Left ventricle myocardium inferior (tissue), 1 donor: ENCODE measurements at regions not wholly inside any gene's neighbourhood (a gene's known extent, or its start where the extent isn't known, plus 50 kb on each side); places are given as distances from the start of the nearest gene placed in this dataset.
"Not testable (repeated sequence)": the region's sequence is repeated elsewhere in the genome, so short reads cannot be mapped to it uniquely, and the experiment has no call there.

ENCODE experiments used
- DNase-seq: peaks from one replicate; pipeline ENCODE4 v3.0.0-alpha.2; 2020
- H3K27ac ChIP-seq: fragments of 200-600 bp; replicated peaks from 2 replicates; pipeline ENCODE4 v1.8.0; 2021
- H3K27me3 ChIP-seq: fragments of 200-600 bp; 2 replicates; pipeline ENCODE4 v1.8.0; 2021; ENCODE audit warnings: low read depth
- H3K36me3 ChIP-seq: fragments of 200-600 bp; 2 replicates; pipeline ENCODE4 v1.8.0; 2021
- H3K4me1 ChIP-seq: fragments of 200-600 bp; 2 replicates; pipeline ENCODE4 v1.8.0; 2021
- H3K4me3 ChIP-seq: fragments of 200-600 bp; 2 replicates; pipeline ENCODE4 v1.8.0; 2021; ENCODE audit warnings: mild to moderate bottlenecking, moderate library complexity
- H3K9me3 ChIP-seq: fragments of 200-600 bp; replicated peaks from 2 replicates; pipeline ENCODE4 v1.8.0; 2021
- CTCF ChIP-seq: fragments of 200-600 bp; IDR thresholded peaks from 2 replicates; pipeline ENCODE4 v1.8.0; 2021; ENCODE audit warnings: antibody characterized with exemption, mild to moderate bottlenecking, borderline replicate concordance
- intact Hi-C: fragments of 100-400 bp; cut with micrococcal nuclease; formaldehyde crosslinking; loops from one replicate; pipeline ENCODE4 v1.11.0; 2022
- donor health status: DM: no; HTN: yes; CAD: no; lungs with severe emphysema.

DNA sequence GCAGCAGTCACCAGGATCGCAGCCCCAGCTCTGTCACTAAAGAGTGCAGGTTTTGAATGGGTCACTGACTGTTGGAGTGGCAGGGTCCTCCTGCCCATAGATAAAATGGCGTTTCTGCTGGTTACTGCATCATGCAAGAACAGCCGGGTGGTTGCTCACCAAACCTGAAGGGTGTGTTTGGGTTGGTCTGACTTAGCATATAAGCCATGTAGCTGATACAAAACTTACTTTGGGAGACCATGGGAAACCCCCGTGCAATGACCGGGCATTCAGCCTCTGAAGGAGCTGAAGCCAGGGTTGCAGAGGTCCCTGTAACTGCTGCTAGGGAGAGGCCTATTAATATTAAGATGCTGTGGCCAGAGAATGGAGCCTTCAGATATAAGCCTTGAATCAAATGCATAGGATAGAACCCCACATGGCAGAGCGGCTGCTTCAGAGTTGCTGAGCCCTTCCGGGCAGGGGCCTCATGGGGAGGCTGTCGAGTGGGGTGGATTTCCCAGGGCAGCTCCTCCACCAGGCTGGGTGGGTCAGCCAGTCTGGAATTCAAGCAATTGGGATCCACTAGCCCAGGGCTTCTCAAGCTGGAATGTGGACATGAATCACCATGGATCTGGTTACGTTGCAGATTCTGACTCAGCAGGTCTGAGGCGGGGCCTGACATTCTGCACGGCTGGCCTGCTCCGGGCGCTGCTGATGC, 70.9 kb upstream of the CTBP2 start:
- TF ChIP-seq CTCF, result no peak
- Histone ChIP-seq H3K36me3 (no peaks in the 10 kb centered on the region), H3K4me1 (no peaks in the 10 kb centered on the region), H3K27ac (no peak overlapping the region), H3K4me3 (no peak overlapping the region), H3K9me3 (no peaks in the 10 kb centered on the region), H3K27me3 (peaks cover 28% of the 10 kb centered on the region)
- intact Hi-C loops, result no loop called here
- DNase-seq, result no peak

- Histone ChIP-seq H3K27me3 (peaks cover 18% of the 10 kb centered on the region), H3K36me3 (no peaks in the 10 kb centered on the region), H3K9me3 (no peaks in the 10 kb centered on the region), H3K4me1 (no peaks in the 10 kb centered on the region), H3K27ac (no peak overlapping the region), H3K4me3 (no peak overlapping the region)
- DNase-seq, result no peak
- intact Hi-C loops, result no loop called here
- TF ChIP-seq CTCF, result no peak
Measured at GRCh38 chr10:125230251-125230650, 69.9 kb upstream of the CTBP2 start.

GRCh38 chr10:125228245-125228940, 68.0 kb upstream of the CTBP2 start:
- peaks cover 19% of the 10 kb centered on the region for H3K27me3 ChIP-seq
- H3K36me3 ChIP-seq, H3K27ac ChIP-seq, intact Hi-C loops, H3K9me3 ChIP-seq, H3K4me3 ChIP-seq, DNase-seq, H3K4me1 ChIP-seq: not testable (repeated sequence)

DNA sequence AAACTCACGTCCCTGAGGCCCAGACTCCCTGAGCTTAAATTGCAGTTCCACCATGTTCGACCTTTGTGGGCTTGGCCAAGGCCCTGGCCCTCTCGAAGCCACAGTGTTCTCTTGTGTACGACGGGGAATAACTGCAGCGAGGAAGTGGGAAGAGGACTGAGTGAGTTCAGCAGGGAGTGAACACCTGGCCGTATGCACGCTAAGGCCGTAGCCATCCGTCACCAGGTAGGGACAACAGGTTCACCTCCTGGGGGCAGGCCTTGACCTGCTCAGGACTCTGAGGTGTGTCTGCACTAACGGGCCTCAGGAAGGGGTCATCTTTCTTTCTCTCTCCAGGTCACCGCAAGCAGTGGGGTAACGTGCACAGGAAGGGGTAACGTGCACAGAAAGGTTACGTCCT, 67.2 kb upstream of the CTBP2 start:
- no peak overlapping the region for H3K4me3 ChIP-seq
- H3K36me3 ChIP-seq, result no peaks in the 10 kb centered on the region
- no peaks in the 10 kb centered on the region for H3K4me1 ChIP-seq
- no peaks in the 10 kb centered on the region for H3K9me3 ChIP-seq
- no peak overlapping the region for H3K27ac ChIP-seq
- intact Hi-C loops, result no loop called here
- DNase-seq, result no peak
- no peak for TF ChIP-seq CTCF
- H3K27me3 ChIP-seq, result peaks cover 26% of the 10 kb centered on the region

GRCh38 chr10:125226823-125227222, 66.5 kb upstream of the CTBP2 start:
- peaks cover 28% of the 10 kb centered on the region for H3K27me3 ChIP-seq
- no peaks in the 10 kb centered on the region for H3K36me3 ChIP-seq
- no peaks in the 10 kb centered on the region for H3K9me3 ChIP-seq
- no peak overlapping the region for H3K27ac ChIP-seq
- TF ChIP-seq CTCF, result no peak
- DNase-seq, result no peak
- no peak overlapping the region for H3K4me3 ChIP-seq
- intact Hi-C loops, result no loop called here
- no peaks in the 10 kb centered on the region for H3K4me1 ChIP-seq

GRCh38 chr10:125226005-125226404, 65.6 kb upstream of the CTBP2 start:
- TF ChIP-seq CTCF, result no peak
- Histone ChIP-seq H3K4me3 (no peak overlapping the region), H3K27ac (no peak overlapping the region), H3K9me3 (no peaks in the 10 kb centered on the region), H3K27me3 (peaks cover 29% of the 10 kb centered on the region), H3K36me3 (no peaks in the 10 kb centered on the region), H3K4me1 (no peaks in the 10 kb centered on the region)
- DNase-seq, result no peak
- intact Hi-C loops, result no loop called here
